Keratinocyte (primary cell): ENCODE measurements at regions not wholly inside any gene's neighbourhood (a gene's known extent, or its start where the extent isn't known, plus 50 kb on each side); places are given as distances from the start of the nearest gene placed in this dataset.

Source experiments
- DNase-seq: peaks from one replicate; pipeline ENCODE4 v3.0.0-alpha.2; 2011; ENCODE audit warnings: low read depth, missing footprints, low spot score
- FAIRE-seq: peaks from 2 replicates; lab custom pipeline; 2011; peaks lifted over from hg19 to GRCh38; lab: Jason Lieb, UNC
- H2AFZ ChIP-seq: 2 replicates; pipeline ENCODE4 v1.6.0; 2012; ENCODE audit warnings: low read length, control low read depth, inconsistent platforms; ENCODE audit not compliant: control insufficient read depth
- H3K27ac ChIP-seq: 2 replicates; pipeline ENCODE4 v1.5.1; 2011; ENCODE audit warnings: low read length; ENCODE audit not compliant: control insufficient read depth, insufficient read depth
- H3K27me3 ChIP-seq: 3 replicates; pipeline ENCODE4 v1.6.0; 2011; ENCODE audit warnings: low read length; ENCODE audit not compliant: control insufficient read depth, insufficient read depth; ENCODE audit errors: extremely low read depth
- H3K36me3 ChIP-seq, 2 experiments: 2 replicates in 1 of 2; 3 replicates in 1 of 2; pipeline ENCODE4 v1.5.1; 2011; ENCODE audit warnings: low read length in 2 of 2, mild to moderate bottlenecking in 1 of 2; ENCODE audit not compliant: control insufficient read depth in 2 of 2, insufficient read depth in 2 of 2; ENCODE audit errors: extremely low read depth in 1 of 2
- H3K4me1 ChIP-seq: 3 replicates; pipeline ENCODE4 v1.5.1; 2011; ENCODE audit warnings: low read length; ENCODE audit not compliant: control insufficient read depth, insufficient read depth; ENCODE audit errors: extremely low read depth
- H3K4me2 ChIP-seq: 3 replicates; pipeline ENCODE4 v1.6.0; 2011; ENCODE audit warnings: low read depth, low read length; ENCODE audit not compliant: control insufficient read depth, insufficient read depth; ENCODE audit errors: extremely low read depth
- H3K4me3 ChIP-seq, 3 experiments: fragments of 200-600 bp in 1 of 3; sonication (generic) in 1 of 3; 2 replicates in 2 of 3; 3 replicates in 1 of 3; pipeline ENCODE4 v1.5.1; 2011 to 2016; ENCODE audit warnings: low read length in 3 of 3, mild to moderate bottlenecking in 3 of 3, control low read depth in 2 of 3, inconsistent platforms in 1 of 3, low read depth in 1 of 3, mixed read lengths in 1 of 3, mixed run types in 1 of 3, moderate library complexity in 1 of 3; ENCODE audit not compliant: control insufficient read depth in 2 of 3, insufficient read depth in 2 of 3; ENCODE audit errors: extremely low read depth in 1 of 3
- H3K79me2 ChIP-seq: 2 replicates; pipeline ENCODE4 v1.6.0; 2012; ENCODE audit warnings: low read length; ENCODE audit not compliant: control insufficient read depth, insufficient read depth
- H3K9ac ChIP-seq: 3 replicates; pipeline ENCODE4 v1.6.0; 2011; ENCODE audit warnings: low read length; ENCODE audit not compliant: control insufficient read depth, insufficient read depth; ENCODE audit errors: extremely low read depth
- H3K9me1 ChIP-seq: 3 replicates; pipeline ENCODE4 v1.6.0; 2011; ENCODE audit warnings: low read length; ENCODE audit not compliant: control insufficient read depth, insufficient read depth; ENCODE audit errors: extremely low read depth
- H3K9me3 ChIP-seq: 2 replicates; pipeline ENCODE4 v1.5.1; 2012; ENCODE audit warnings: low read depth, low read length; ENCODE audit not compliant: control insufficient read depth
- H4K20me1 ChIP-seq: 3 replicates; pipeline ENCODE4 v1.6.0; 2011; ENCODE audit warnings: low read length; ENCODE audit not compliant: control insufficient read depth, insufficient read depth; ENCODE audit errors: extremely low read depth
- CTCF ChIP-seq, 3 experiments: IDR thresholded peaks in 1 of 3; conservative IDR thresholded peaks in 1 of 3; optimal IDR thresholded peaks in 1 of 3; 2 replicates in 2 of 3; 3 replicates in 1 of 3; pipeline versions ENCODE3 to v1.5.1; 2011; ENCODE audit warnings: low read length in 3 of 3, mild to moderate bottlenecking in 3 of 3, moderate library complexity in 2 of 3, control low read depth in 1 of 3, inconsistent platforms in 1 of 3; ENCODE audit not compliant: insufficient read depth in 2 of 3; ENCODE audit errors: extremely low read depth in 1 of 3
- EZH2 ChIP-seq: IDR thresholded peaks from one replicate; pipeline ENCODE4 v1.6.1; 2012; ENCODE audit warnings: inconsistent platforms, mild to moderate bottlenecking, low read length, moderate library complexity
- dilution Hi-C: fragments of 300-500 bp; cut with MboI; formaldehyde crosslinking; loops from one replicate; pipeline ENCODE4 v1.7.0; 2020; ENCODE audit warnings: low sequenced_read_pairs; ENCODE audit not compliant: extremely low pct_ligation_motif_present

GRCh38 chr3:63094642-63095408 is 183.3 kb upstream of the SYNPR start:
- H4K20me1 ChIP-seq: no peaks in the 10 kb centered on the region
- peaks cover 2% of the 10 kb centered on the region for H3K9me3 ChIP-seq
- no peak overlapping the region for H2AFZ ChIP-seq
- H3K4me1 ChIP-seq: no peaks in the 10 kb centered on the region
- H3K79me2 ChIP-seq: no peaks in the 10 kb centered on the region
- H3K4me3 ChIP-seq: no peak overlapping the region
- H3K9me1 ChIP-seq: no peaks in the 10 kb centered on the region
- H3K27me3 ChIP-seq: no peaks in the 10 kb centered on the region
- H3K36me3 ChIP-seq: no peaks in the 10 kb centered on the region
- FAIRE-seq: no peak
- DNase-seq: no peak
- TF ChIP-seq CTCF (optimal IDR thresholded peaks at IDR 0.05 in 1 of 3, IDR thresholded peaks at IDR 0.05 in 1 of 3, conservative IDR thresholded peaks at IDR 0.05 in 1 of 3; ENCODE audit: extremely low read depth in 1 of 3, insufficient read depth in 2 of 3, low read length in 3 of 3) (no peak), EZH2 (no peak)
- dilution Hi-C loops: no loop called here
- no peak overlapping the region for H3K27ac ChIP-seq
- no peak overlapping the region for H3K4me2 ChIP-seq
- no peak overlapping the region for H3K9ac ChIP-seq

- Histone ChIP-seq H3K4me2 (no peak overlapping the region), H3K27ac (no peak overlapping the region), H4K20me1 (no peaks in the 10 kb centered on the region), H3K27me3 (no peaks in the 10 kb centered on the region), H3K36me3 (no peaks in the 10 kb centered on the region), H3K4me3 (no peak overlapping the region), H3K79me2 (no peaks in the 10 kb centered on the region), H3K9me1 (no peaks in the 10 kb centered on the region), H2AFZ (no peak overlapping the region), H3K4me1 (no peaks in the 10 kb centered on the region), H3K9ac (no peak overlapping the region), H3K9me3 (peaks cover 2% of the 10 kb centered on the region)
- no peak for FAIRE-seq
- TF ChIP-seq CTCF (optimal IDR thresholded peaks at IDR 0.05 in 1 of 3, IDR thresholded peaks at IDR 0.05 in 1 of 3, conservative IDR thresholded peaks at IDR 0.05 in 1 of 3; ENCODE audit: extremely low read depth in 1 of 3, insufficient read depth in 2 of 3, low read length in 3 of 3) (no peak), EZH2 (no peak)
- dilution Hi-C loops: no loop called here
- no peak for DNase-seq
Measured at GRCh38 chr3:63096248-63097058, 181.7 kb upstream of the SYNPR start.
